PC-9 (cell line): ENCODE measurements at regions not wholly inside any gene's neighbourhood (a gene's known extent, or its start where the extent isn't known, plus 50 kb on each side); places are given as distances from the start of the nearest gene placed in this dataset.

Experiments used
- BruUV-seq: library from RNA; stranded (reverse); fragments of 400-500 nt; replicated peaks from 2 replicates; lab custom pipeline; 2021; lab: Mats Ljungman, UMichigan
- CTCF ChIA-PET: fragments of 300-600 bp; sonication (Branson Sonifier 250); formaldehyde crosslinking; loops from one replicate; lab custom pipeline; 2022; ENCODE audit warnings: antibody characterized with exemption; lab: Charles Lee
- POLR2A ChIA-PET: fragments of 300-600 bp; sonication (Branson Sonifier 250); formaldehyde crosslinking; loops from one replicate; lab custom pipeline; 2022; ENCODE audit warnings: antibody characterized with exemption; ENCODE audit not compliant: unreplicated experiment; lab: Charles Lee
- DNase-seq, 2 experiments: peaks; one replicate each; pipeline versions ENCODE4 v3.0.0 to v3.0.0-alpha.2; 2015 to 2022; ENCODE audit warnings: mixed read lengths in 1 of 2
- H2AFZ ChIP-seq: fragments of 200-600 bp; sonication (generic); 2 replicates; pipeline ENCODE4 v1.8.1; 2017; ENCODE audit warnings: antibody characterized with exemption
- H3F3A ChIP-seq: fragments of 200-600 bp; sonication (generic); 2 replicates; pipeline ENCODE4 v1.8.1; 2017; ENCODE audit warnings: antibody characterized with exemption, mild to moderate bottlenecking, low read depth; ENCODE audit not compliant: insufficient read depth
- H3K27ac ChIP-seq: fragments of 200-600 bp; sonication (generic); 2 replicates; pipeline ENCODE4 v1.6.1; 2016; ENCODE audit warnings: mixed run types
- H3K27me3 ChIP-seq: fragments of 200-600 bp; sonication (generic); 2 replicates; pipeline ENCODE4 v1.6.1; 2016; ENCODE audit warnings: low read depth, mixed run types; ENCODE audit not compliant: insufficient read depth
- H3K36me3 ChIP-seq: fragments of 200-600 bp; sonication (generic); 2 replicates; pipeline ENCODE4 v1.6.1; 2016; ENCODE audit warnings: low read depth, mixed run types
- H3K4me1 ChIP-seq: fragments of 200-600 bp; sonication (generic); replicated peaks from 2 replicates; pipeline ENCODE4 v1.6.1; 2016; ENCODE audit warnings: mixed run types; ENCODE audit not compliant: insufficient read depth
- H3K4me2 ChIP-seq: fragments of 200-600 bp; sonication (generic); 2 replicates; pipeline ENCODE4 v1.6.1; 2017; ENCODE audit warnings: mixed run types
- H3K4me3 ChIP-seq: fragments of 200-600 bp; sonication (generic); 2 replicates; pipeline ENCODE4 v1.6.1; 2016; ENCODE audit warnings: mixed run types
- H3K79me2 ChIP-seq: fragments of 200-600 bp; sonication (generic); 2 replicates; pipeline ENCODE4 v1.6.1; 2017; ENCODE audit warnings: low read depth, mixed run types
- H3K9me2 ChIP-seq: fragments of 200-600 bp; sonication (generic); 2 replicates; pipeline ENCODE4 v1.8.1; 2017; ENCODE audit warnings: mild to moderate bottlenecking; ENCODE audit not compliant: insufficient read depth
- H3K9me3 ChIP-seq: fragments of 200-600 bp; sonication (generic); 2 replicates; pipeline ENCODE4 v1.8.1; 2016; ENCODE audit warnings: low read depth; ENCODE audit not compliant: insufficient read depth
- H4K20me1 ChIP-seq: fragments of 200-600 bp; sonication (generic); 2 replicates; pipeline ENCODE4 v1.8.1; 2017; ENCODE audit not compliant: insufficient read depth
- EZH2 ChIP-seq: fragments of 200-600 bp; sonication (generic); IDR thresholded peaks from 2 replicates; pipeline ENCODE4 v1.8.0; 2017; ENCODE audit warnings: antibody characterized with exemption, low read depth
- intact Hi-C: fragments of 100-400 bp; cut with micrococcal nuclease; formaldehyde crosslinking; loops from one replicate; pipeline ENCODE4 v1.10.0; 2022; ENCODE audit not compliant: unreplicated experiment
- TF ChIP-seq, protein P1 (sequence below): fragments of 200-600 bp; sonication (generic); conservative IDR thresholded peaks from 2 replicates; pipeline ENCODE4 v1.6.1; 2017; ENCODE audit warnings: mixed run types, antibody characterized with exemption, mild to moderate bottlenecking, moderate library complexity

DNA sequence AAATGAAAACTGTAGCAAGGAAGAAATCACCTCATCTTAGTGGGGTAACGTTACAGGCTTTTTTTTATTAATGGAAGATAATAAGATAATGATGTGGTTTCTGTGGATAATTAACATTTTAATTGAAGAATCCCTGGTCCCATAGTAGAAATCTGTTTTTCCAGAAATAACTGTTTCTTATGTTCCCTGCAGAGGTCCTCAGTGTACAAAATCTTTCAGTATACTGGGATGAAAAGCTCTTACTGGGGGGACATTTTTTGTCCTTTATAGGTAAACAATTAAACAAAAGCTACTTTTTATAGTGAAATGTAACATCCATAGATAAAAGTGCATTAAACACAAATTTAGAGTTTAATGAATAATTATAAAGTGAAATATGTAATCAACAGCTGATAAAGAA lies 312.2 kb downstream of the ATXN7L3B start:
- CTCF ChIA-PET = no interaction called here
- intact Hi-C loops = no loop called here
- no TSS peak for BruUV-seq

DNA sequence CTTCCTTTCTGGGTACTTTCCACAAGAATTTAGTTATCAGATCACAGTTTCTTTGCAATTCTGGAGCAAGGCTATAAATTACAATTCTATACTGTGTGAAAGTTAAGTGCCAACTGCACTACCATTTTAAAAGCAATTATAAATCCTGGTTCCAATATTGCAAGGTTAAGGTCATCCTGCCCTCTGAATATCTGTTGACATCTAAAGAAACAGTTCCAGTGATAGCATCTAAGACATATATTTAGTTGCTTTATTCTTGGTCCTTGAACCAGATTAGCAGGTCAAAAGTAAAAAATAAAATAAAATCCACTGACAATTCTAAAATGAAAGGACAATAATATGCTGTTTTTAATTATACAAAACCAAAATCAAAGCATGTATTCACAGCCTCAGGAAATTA lies 334.2 kb downstream of the ATXN7L3B start:
- Histone ChIP-seq H3K9me3 (no peaks in the 10 kb centered on the region), H3K27ac (no peak overlapping the region), H3K27me3 (no peaks in the 10 kb centered on the region), H3K9me2 (no peaks in the 10 kb centered on the region), H3K4me1 (no peaks in the 10 kb centered on the region), H3K36me3 (no peaks in the 10 kb centered on the region), H3F3A (no peaks in the 10 kb centered on the region), H4K20me1 (no peaks in the 10 kb centered on the region), H3K4me2 (no peak overlapping the region), H3K4me3 (no peak overlapping the region), H3K79me2 (no peaks in the 10 kb centered on the region), H2AFZ (no peak overlapping the region)
- ChIA-PET CTCF (no interaction called here), POLR2A (no interaction called here)
- intact Hi-C loops = no loop called here
- no peak for DNase-seq
- BruUV-seq = no TSS peak
- TF ChIP-seq EZH2 = no peak
- TF ChIP-seq, protein P1, sequence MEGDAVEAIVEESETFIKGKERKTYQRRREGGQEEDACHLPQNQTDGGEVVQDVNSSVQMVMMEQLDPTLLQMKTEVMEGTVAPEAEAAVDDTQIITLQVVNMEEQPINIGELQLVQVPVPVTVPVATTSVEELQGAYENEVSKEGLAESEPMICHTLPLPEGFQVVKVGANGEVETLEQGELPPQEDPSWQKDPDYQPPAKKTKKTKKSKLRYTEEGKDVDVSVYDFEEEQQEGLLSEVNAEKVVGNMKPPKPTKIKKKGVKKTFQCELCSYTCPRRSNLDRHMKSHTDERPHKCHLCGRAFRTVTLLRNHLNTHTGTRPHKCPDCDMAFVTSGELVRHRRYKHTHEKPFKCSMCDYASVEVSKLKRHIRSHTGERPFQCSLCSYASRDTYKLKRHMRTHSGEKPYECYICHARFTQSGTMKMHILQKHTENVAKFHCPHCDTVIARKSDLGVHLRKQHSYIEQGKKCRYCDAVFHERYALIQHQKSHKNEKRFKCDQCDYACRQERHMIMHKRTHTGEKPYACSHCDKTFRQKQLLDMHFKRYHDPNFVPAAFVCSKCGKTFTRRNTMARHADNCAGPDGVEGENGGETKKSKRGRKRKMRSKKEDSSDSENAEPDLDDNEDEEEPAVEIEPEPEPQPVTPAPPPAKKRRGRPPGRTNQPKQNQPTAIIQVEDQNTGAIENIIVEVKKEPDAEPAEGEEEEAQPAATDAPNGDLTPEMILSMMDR = no peak

More for the DNA sequence above, 312.2 kb downstream of the ATXN7L3B start:
- H3K27ac ChIP-seq = no peak overlapping the region
- H3F3A ChIP-seq = no peaks in the 10 kb centered on the region
- no peaks in the 10 kb centered on the region for H3K9me3 ChIP-seq
- TF ChIP-seq EZH2 = no peak
- TF ChIP-seq, protein P1 = no peak
- H3K4me2 ChIP-seq = no peak overlapping the region
- H3K4me1 ChIP-seq = no peaks in the 10 kb centered on the region
- no peaks in the 10 kb centered on the region for H3K9me2 ChIP-seq
- DNase-seq = no peak
- no peaks in the 10 kb centered on the region for H3K79me2 ChIP-seq
- no peaks in the 10 kb centered on the region for H3K27me3 ChIP-seq
- POLR2A ChIA-PET = no interaction called here
- no peak overlapping the region for H2AFZ ChIP-seq
- no peaks in the 10 kb centered on the region for H3K36me3 ChIP-seq
- no peaks in the 10 kb centered on the region for H4K20me1 ChIP-seq
- no peak overlapping the region for H3K4me3 ChIP-seq

DNA sequence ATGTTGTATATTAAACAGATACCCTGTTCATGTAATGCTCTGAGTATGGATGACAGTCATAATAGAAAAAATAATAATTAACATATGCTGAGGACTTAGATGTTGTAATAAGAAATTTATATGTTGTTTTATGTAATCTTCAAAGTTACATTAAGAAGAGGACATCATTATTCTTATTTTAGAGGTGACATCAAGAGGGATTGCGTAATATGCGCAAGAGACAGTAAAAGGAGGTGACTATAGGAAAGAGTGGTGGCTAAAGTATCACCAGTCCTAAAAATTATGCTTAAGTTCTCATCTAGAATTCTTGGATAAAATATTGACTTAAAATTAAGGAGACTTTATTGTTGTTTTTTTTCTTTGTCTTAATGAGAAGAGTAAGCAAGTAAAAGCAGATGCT lies 323.9 kb downstream of the KCNC2 start:
- TF ChIP-seq, protein P1 = no peak
- no peak for TF ChIP-seq EZH2
- H2AFZ ChIP-seq = no peak overlapping the region
- no peaks in the 10 kb centered on the region for H3K79me2 ChIP-seq
- H3K4me1 ChIP-seq = peaks cover 22% of the 10 kb centered on the region
- H4K20me1 ChIP-seq = no peaks in the 10 kb centered on the region
- H3K36me3 ChIP-seq = no peaks in the 10 kb centered on the region
- CTCF ChIA-PET = no interaction called here
- no peak overlapping the region for H3K4me3 ChIP-seq
- no peaks in the 10 kb centered on the region for H3K27me3 ChIP-seq
- POLR2A ChIA-PET = no interaction called here
- H3K9me3 ChIP-seq = 0 out of 2 replicates have a peak, but pooled peaks cover 7% of the 10 kb centered on the region
- H3K27ac ChIP-seq = no peak overlapping the region
- DNase-seq = no peak
- intact Hi-C loops = no loop called here
- H3K9me2 ChIP-seq = no peaks in the 10 kb centered on the region
- H3F3A ChIP-seq = peaks cover 19% of the 10 kb centered on the region
- no peak overlapping the region for H3K4me2 ChIP-seq
- BruUV-seq = no TSS peak
